Hepatocyte (in vitro differentiated cells): ENCODE measurements at regions not wholly inside any gene's neighbourhood (a gene's known extent, or its start where the extent isn't known, plus 50 kb on each side); places are given as distances from the start of the nearest gene placed in this dataset.

Experiments
- DNase-seq: peaks from one replicate; pipeline ENCODE4 v3.0.0-alpha.2; 2016; ENCODE audit warnings: low spot score
- H2AFZ ChIP-seq: fragments of 200-600 bp; sonication (generic); 2 replicates; pipeline ENCODE4 v1.6.0; 2016; ENCODE audit warnings: antibody characterized with exemption, mild to moderate bottlenecking
- H3K27ac ChIP-seq: fragments of 200-600 bp; sonication (generic); 2 replicates; pipeline ENCODE4 v1.5.1; 2016; ENCODE audit warnings: mild to moderate bottlenecking
- H3K27me3 ChIP-seq: fragments of 200-600 bp; sonication (generic); 2 replicates; pipeline ENCODE4 v1.6.1; 2016
- H3K36me3 ChIP-seq: fragments of 200-600 bp; sonication (generic); replicated peaks from 2 replicates; pipeline ENCODE4 v1.5.1; 2016; ENCODE audit warnings: low read depth; ENCODE audit not compliant: insufficient read depth
- H3K4me1 ChIP-seq: fragments of 200-600 bp; sonication (generic); 2 replicates; pipeline ENCODE4 v1.5.1; 2016; ENCODE audit warnings: mild to moderate bottlenecking, moderate library complexity; ENCODE audit not compliant: insufficient read depth
- H3K4me2 ChIP-seq: fragments of 200-600 bp; sonication (generic); 2 replicates; pipeline ENCODE4 v1.6.0; 2016
- H3K4me3 ChIP-seq: fragments of 200-600 bp; sonication (generic); 2 replicates; pipeline ENCODE4 v1.5.1; 2016; ENCODE audit warnings: mild to moderate bottlenecking
- H3K79me2 ChIP-seq: fragments of 200-600 bp; sonication (generic); 2 replicates; pipeline ENCODE4 v1.6.0; 2017; ENCODE audit warnings: mild to moderate bottlenecking
- H3K9me2 ChIP-seq: fragments of 200-600 bp; sonication (generic); replicated peaks from 2 replicates; pipeline ENCODE4 v1.6.0; 2017; ENCODE audit warnings: mild to moderate bottlenecking; ENCODE audit not compliant: insufficient read depth
- H3K9me3 ChIP-seq: fragments of 200-600 bp; sonication (generic); 2 replicates; pipeline ENCODE4 v1.5.1; 2016; ENCODE audit warnings: low read depth, mild to moderate bottlenecking
- H4K20me1 ChIP-seq: fragments of 200-600 bp; sonication (generic); 2 replicates; pipeline ENCODE4 v1.6.0; 2016; ENCODE audit warnings: mild to moderate bottlenecking; ENCODE audit not compliant: insufficient read depth, poor library complexity, severe bottlenecking
- CTCF ChIP-seq: fragments of 200-600 bp; sonication (generic); IDR thresholded peaks from 2 replicates; pipeline ENCODE4 v1.5.1; 2016; ENCODE audit warnings: antibody characterized with exemption, mild to moderate bottlenecking; ENCODE audit not compliant: poor library complexity
- EZH2 ChIP-seq: fragments of 200-600 bp; sonication (generic); IDR thresholded peaks from 2 replicates; pipeline ENCODE4 v1.6.1; 2016; ENCODE audit warnings: antibody characterized with exemption, mild to moderate bottlenecking, borderline replicate concordance
- EZH2phosphoT487 ChIP-seq: fragments of 200-600 bp; sonication (generic); IDR thresholded peaks from one replicate; pipeline ENCODE4 v1.6.1; 2018; ENCODE audit warnings: antibody characterized with exemption, mild to moderate bottlenecking, low read depth, moderate library complexity; ENCODE audit not compliant: unreplicated experiment, severe bottlenecking
- WGBS: methylation state at CpG from one replicate; pipeline ENCODE4 v1.1.6; 2016; ENCODE audit warnings: low lambda C conversion rate; ENCODE audit errors: missing lambda C conversion rate; 5-methylcytosine and 5-hydroxymethylcytosine counted together

GRCh38 chr7:42460148-42460547 is 223.1 kb upstream of the GLI3 start:
- H3K4me1 ChIP-seq = no peaks in the 10 kb centered on the region
- H3K36me3 ChIP-seq = no peaks in the 10 kb centered on the region
- no peaks in the 10 kb centered on the region for H3K27me3 ChIP-seq
- TF ChIP-seq CTCF (no peak), EZH2phosphoT487 (no peak), EZH2 (no peak)
- no peak overlapping the region for H3K27ac ChIP-seq
- no peak for DNase-seq
- H4K20me1 ChIP-seq = no peaks in the 10 kb centered on the region
- H3K9me2 ChIP-seq = no peaks in the 10 kb centered on the region
- 94% methylated on average over 2 of the region's 2 CpGs for WGBS
- no peak overlapping the region for H2AFZ ChIP-seq
- H3K4me3 ChIP-seq = no peak overlapping the region
- no peaks in the 10 kb centered on the region for H3K9me3 ChIP-seq
- no peak overlapping the region for H3K4me2 ChIP-seq
- no peaks in the 10 kb centered on the region for H3K79me2 ChIP-seq

DNA sequence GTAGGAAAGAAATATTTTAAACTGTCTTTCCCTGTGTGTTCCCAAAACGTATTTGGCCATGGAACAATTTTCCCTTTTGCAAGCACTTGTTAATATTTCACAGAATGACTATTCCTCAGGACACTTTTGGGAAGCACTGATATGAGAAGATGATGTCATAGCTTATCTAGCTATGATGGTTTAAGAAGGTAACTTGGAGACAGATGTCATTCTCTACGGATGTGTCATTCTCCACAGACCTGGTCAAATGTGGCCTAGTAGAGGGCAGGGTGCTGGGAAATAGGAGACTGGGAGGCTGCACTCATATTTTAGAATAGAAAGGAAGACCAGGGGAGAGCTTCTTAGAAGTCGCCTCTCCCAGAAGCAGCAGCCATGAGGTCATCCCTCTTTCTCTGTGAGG is 220.7 kb upstream of the GLI3 start:
- no peaks in the 10 kb centered on the region for H3K36me3 ChIP-seq
- no peaks in the 10 kb centered on the region for H3K79me2 ChIP-seq
- 63% methylated on average over 3 of the region's 3 CpGs for WGBS
- H3K27me3 ChIP-seq = no peaks in the 10 kb centered on the region
- no peak overlapping the region for H3K4me3 ChIP-seq
- H3K4me1 ChIP-seq = peaks cover 5% of the 10 kb centered on the region
- no peak for TF ChIP-seq CTCF
- no peak for TF ChIP-seq EZH2phosphoT487
- no peak for TF ChIP-seq EZH2
- no peak overlapping the region for H2AFZ ChIP-seq
- no peaks in the 10 kb centered on the region for H3K9me2 ChIP-seq
- no peaks in the 10 kb centered on the region for H3K9me3 ChIP-seq
- no peak overlapping the region for H3K27ac ChIP-seq
- H3K4me2 ChIP-seq = no peak overlapping the region
- H4K20me1 ChIP-seq = no peaks in the 10 kb centered on the region
- DNase-seq = no peak

DNA sequence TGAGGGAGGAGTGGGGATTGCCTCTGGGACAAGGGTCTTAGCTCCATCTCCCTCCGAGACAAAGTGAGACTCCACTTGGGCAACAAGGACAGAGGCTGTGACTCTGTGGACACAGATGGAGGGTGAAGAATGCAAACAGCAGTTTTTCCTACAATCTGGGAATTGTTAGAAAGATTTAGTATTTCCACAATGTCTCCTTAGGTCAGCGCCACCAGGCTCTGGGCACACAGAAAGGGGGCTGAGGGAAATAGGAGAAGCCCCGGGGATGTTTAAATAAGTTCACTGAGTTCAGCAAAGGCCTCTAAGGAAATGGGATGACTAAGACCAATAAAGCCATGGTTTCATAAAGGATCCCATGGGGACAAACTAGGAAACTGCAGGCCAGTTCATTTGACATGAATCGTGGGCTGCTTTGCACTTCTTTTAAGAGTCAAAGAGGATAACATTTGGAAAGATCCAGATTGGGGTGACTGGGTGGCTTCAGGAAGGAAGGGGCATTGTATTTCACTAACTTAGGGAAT is 219.8 kb upstream of the GLI3 start:
- DNase-seq = no peak
- TF ChIP-seq EZH2phosphoT487 = no peak
- TF ChIP-seq CTCF = no peak
- TF ChIP-seq EZH2 = no peak
- Histone ChIP-seq H3K4me2 (no peak overlapping the region), H3K36me3 (no peaks in the 10 kb centered on the region), H4K20me1 (no peaks in the 10 kb centered on the region), H3K27ac (no peak overlapping the region), H2AFZ (no peak overlapping the region), H3K9me3 (no peaks in the 10 kb centered on the region), H3K4me1 (peaks cover 5% of the 10 kb centered on the region), H3K27me3 (no peaks in the 10 kb centered on the region), H3K9me2 (no peaks in the 10 kb centered on the region), H3K79me2 (no peaks in the 10 kb centered on the region), H3K4me3 (no peak overlapping the region)
- 73% methylated on average over 4 of the region's 4 CpGs for WGBS

DNA sequence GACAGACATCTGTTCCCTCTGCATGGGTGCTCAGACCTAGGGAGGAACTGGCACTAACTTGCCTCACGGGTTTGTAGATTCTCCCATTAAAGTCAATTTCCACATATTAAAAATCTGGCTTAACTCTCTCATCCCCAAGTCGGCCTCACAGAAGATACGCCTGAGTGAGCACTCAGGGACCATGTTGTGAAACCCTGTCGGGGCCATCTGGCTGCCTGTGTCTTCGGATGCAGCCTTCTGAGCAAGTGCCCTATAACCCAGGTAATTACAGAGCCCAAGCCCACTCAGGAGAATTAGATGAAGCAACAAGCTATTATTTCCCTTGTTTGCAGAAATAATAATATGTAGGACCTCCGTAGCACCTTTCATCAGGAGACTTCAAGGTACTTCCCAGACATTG is 219.3 kb upstream of the GLI3 start:
- Histone ChIP-seq H3K9me3 (no peaks in the 10 kb centered on the region), H3K27ac (no peak overlapping the region), H3K4me1 (peaks cover 5% of the 10 kb centered on the region), H3K79me2 (no peaks in the 10 kb centered on the region), H4K20me1 (no peaks in the 10 kb centered on the region), H3K9me2 (no peaks in the 10 kb centered on the region), H3K27me3 (no peaks in the 10 kb centered on the region), H3K4me2 (no peak overlapping the region), H2AFZ (no peak overlapping the region), H3K4me3 (no peak overlapping the region), H3K36me3 (no peaks in the 10 kb centered on the region)
- 96% methylated on average over 6 of the region's 6 CpGs for WGBS
- TF ChIP-seq EZH2 (no peak), EZH2phosphoT487 (no peak), CTCF (no peak)
- DNase-seq = no peak
